ENCODE measurements at regions not wholly inside any gene's neighbourhood (a gene's known extent, or its start where the extent isn't known, plus 50 kb on each side); places are given as distances from the start of the nearest gene placed in this dataset.
A peak's percentile ranks its signal among the peaks of the same experiment; 100 is the strongest.

GRCh38 chr7:138257459-138258196, 181.4 kb downstream of the AKR1D1 start:
- no peak for DNase-seq (ENCODE audit: low spot score)

GRCh38 chr7:138258197-138258559, 181.9 kb downstream of the AKR1D1 start:
- Histone ChIP-seq H3K9ac (ENCODE audit: low read depth, low read length, poor library complexity) (no peak overlapping the region), H2AK5ac (ENCODE audit: low read depth, low read length) (no peak overlapping the region), H2BK120ac (ENCODE audit: low read depth, low read length) (no peak overlapping the region), H3K4ac (ENCODE audit: low read length) (no peak overlapping the region), H3K9me3 (replicated peaks in 1 of 2; ENCODE audit: control insufficient read depth in 2 of 2, insufficient read depth in 1 of 2, low read depth in 1 of 2, low read length in 2 of 2) (peaks cover 0 to 26% of the 10 kb centered on the region in 2 donors), H3K23ac (ENCODE audit: low read depth, low read length, poor library complexity) (no peak overlapping the region), H3K4me2 (ENCODE audit: insufficient read depth, low read length, poor library complexity, severe bottlenecking) (no peak overlapping the region), H3K27ac (replicated peaks; ENCODE audit: low read length) (no peak overlapping the region), H2AFZ (ENCODE audit: low read length) (peak overlapping the region; percentile 30), H2BK15ac (ENCODE audit: low read length) (no peak overlapping the region), H3K79me1 (ENCODE audit: low read depth, low read length) (no peaks in the 10 kb centered on the region), H3K36me3 (replicated peaks in 1 of 2; ENCODE audit: control insufficient read depth in 2 of 2, insufficient read depth in 2 of 2, low read length in 2 of 2) (no peaks in the 10 kb centered on the region), H4K91ac (ENCODE audit: low read depth, low read length, poor library complexity) (no peak overlapping the region), H3K4me3 (ENCODE audit: low read length in 2 of 2) (no peak overlapping the region), H3K18ac (ENCODE audit: low read length) (no peak overlapping the region), H4K8ac (ENCODE audit: low read depth, low read length) (no peak overlapping the region), H3K14ac (ENCODE audit: low read length) (no peak overlapping the region), H3K4me1 (ENCODE audit: control insufficient read depth in 2 of 2, insufficient read depth in 1 of 2, low read depth in 1 of 2, low read length in 2 of 2) (peaks cover 0 to 3% of the 10 kb centered on the region in 2 donors), H3K27me3 (ENCODE audit: control insufficient read depth in 3 of 3, insufficient read depth in 3 of 3, low read depth in 1 of 3, low read length in 3 of 3) (no peaks in the 10 kb centered on the region), H2BK12ac (ENCODE audit: low read length) (no peak overlapping the region), H2BK5ac (ENCODE audit: low read length) (no peak overlapping the region)
- no CpG with 5 or more reads among the region's 3 CpGs for WGBS, 2 donors (ENCODE audit: extremely low coverage in 2 of 2, insufficient read length in 2 of 2, insufficient replicate concordance in 1 of 2)
- no peak for DNase-seq (ENCODE audit: low spot score)

More at GRCh38 chr7:138257459-138258196, 181.4 kb downstream of the AKR1D1 start:
- no peak overlapping the region for H3K18ac ChIP-seq (ENCODE audit: low read length)
- H2BK120ac ChIP-seq (ENCODE audit: low read depth, low read length): no peak overlapping the region
- H4K8ac ChIP-seq (ENCODE audit: low read depth, low read length): no peak overlapping the region
- H3K9me3 ChIP-seq (replicated peaks in 1 of 2; ENCODE audit: control insufficient read depth in 2 of 2, insufficient read depth in 1 of 2, low read depth in 1 of 2, low read length in 2 of 2): peaks cover 0 to 26% of the 10 kb centered on the region in 2 donors
- no peak overlapping the region for H3K4ac ChIP-seq (ENCODE audit: low read length)
- H3K14ac ChIP-seq (ENCODE audit: low read length): no peak overlapping the region
- H3K4me1 ChIP-seq (ENCODE audit: control insufficient read depth in 2 of 2, insufficient read depth in 1 of 2, low read depth in 1 of 2, low read length in 2 of 2): peaks cover 0 to 3% of the 10 kb centered on the region in 2 donors
- H2AFZ ChIP-seq (ENCODE audit: low read length): peak overlapping the region; percentile 30
- no peak overlapping the region for H2AK5ac ChIP-seq (ENCODE audit: low read depth, low read length)
- no peak overlapping the region for H4K91ac ChIP-seq (ENCODE audit: low read depth, low read length, poor library complexity)
- no CpG with 5 or more reads among the region's 10 CpGs for WGBS, 2 donors (ENCODE audit: extremely low coverage in 2 of 2, insufficient read length in 2 of 2, insufficient replicate concordance in 1 of 2)
- no peak overlapping the region for H3K4me2 ChIP-seq (ENCODE audit: insufficient read depth, low read length, poor library complexity, severe bottlenecking)
- H3K4me3 ChIP-seq (ENCODE audit: low read length in 2 of 2): no peak overlapping the region
- no peaks in the 10 kb centered on the region for H3K36me3 ChIP-seq (replicated peaks in 1 of 2; ENCODE audit: control insufficient read depth in 2 of 2, insufficient read depth in 2 of 2, low read length in 2 of 2)
- no peak overlapping the region for H3K23ac ChIP-seq (ENCODE audit: low read depth, low read length, poor library complexity)
- H2BK12ac ChIP-seq (ENCODE audit: low read length): no peak overlapping the region
- no peaks in the 10 kb centered on the region for H3K79me1 ChIP-seq (ENCODE audit: low read depth, low read length)
- H2BK15ac ChIP-seq (ENCODE audit: low read length): no peak overlapping the region
- H2BK5ac ChIP-seq (ENCODE audit: low read length): no peak overlapping the region
- no peak overlapping the region for H3K27ac ChIP-seq (replicated peaks; ENCODE audit: low read length)
- no peak overlapping the region for H3K9ac ChIP-seq (ENCODE audit: low read depth, low read length, poor library complexity)
- H3K27me3 ChIP-seq (ENCODE audit: control insufficient read depth in 3 of 3, insufficient read depth in 3 of 3, low read depth in 1 of 3, low read length in 3 of 3): no peaks in the 10 kb centered on the region

GRCh38 chr7:138259675-138260074, 183.4 kb downstream of the AKR1D1 start:
- no peak overlapping the region for H3K4me2 ChIP-seq (ENCODE audit: insufficient read depth, low read length, poor library complexity, severe bottlenecking)
- no peak overlapping the region for H2BK5ac ChIP-seq (ENCODE audit: low read length)
- H2BK15ac ChIP-seq (ENCODE audit: low read length): no peak overlapping the region
- no peak overlapping the region for H2AK5ac ChIP-seq (ENCODE audit: low read depth, low read length)
- no peak overlapping the region for H3K23ac ChIP-seq (ENCODE audit: low read depth, low read length, poor library complexity)
- H3K79me1 ChIP-seq (ENCODE audit: low read depth, low read length): no peaks in the 10 kb centered on the region
- H3K27ac ChIP-seq (replicated peaks; ENCODE audit: low read length): no peak overlapping the region
- no peak overlapping the region for H2BK12ac ChIP-seq (ENCODE audit: low read length)
- no peaks in the 10 kb centered on the region for H3K27me3 ChIP-seq (ENCODE audit: control insufficient read depth in 3 of 3, insufficient read depth in 3 of 3, low read depth in 1 of 3, low read length in 3 of 3)
- H3K9ac ChIP-seq (ENCODE audit: low read depth, low read length, poor library complexity): no peak overlapping the region
- DNase-seq (ENCODE audit: low spot score): no peak
- peak overlapping the region; percentile 73 for H2AFZ ChIP-seq (ENCODE audit: low read length)
- no peak overlapping the region for H3K14ac ChIP-seq (ENCODE audit: low read length)
- H4K91ac ChIP-seq (ENCODE audit: low read depth, low read length, poor library complexity): no peak overlapping the region
- peaks cover 0 to 20% of the 10 kb centered on the region in 2 donors for H3K9me3 ChIP-seq (replicated peaks in 1 of 2; ENCODE audit: control insufficient read depth in 2 of 2, insufficient read depth in 1 of 2, low read depth in 1 of 2, low read length in 2 of 2)
- no peak overlapping the region for H4K8ac ChIP-seq (ENCODE audit: low read depth, low read length)
- H2BK120ac ChIP-seq (ENCODE audit: low read depth, low read length): no peak overlapping the region
- H3K4ac ChIP-seq (ENCODE audit: low read length): no peak overlapping the region
- H3K18ac ChIP-seq (ENCODE audit: low read length): no peak overlapping the region
- peaks cover 0 to 3% of the 10 kb centered on the region in 2 donors for H3K4me1 ChIP-seq (ENCODE audit: control insufficient read depth in 2 of 2, insufficient read depth in 1 of 2, low read depth in 1 of 2, low read length in 2 of 2)
- no peak overlapping the region for H3K4me3 ChIP-seq (ENCODE audit: low read length in 2 of 2)
- WGBS, 2 donors (ENCODE audit: extremely low coverage in 2 of 2, insufficient read length in 2 of 2, insufficient replicate concordance in 1 of 2): no CpG with 5 or more reads among the region's 3 CpGs
- no peaks in the 10 kb centered on the region for H3K36me3 ChIP-seq (replicated peaks in 1 of 2; ENCODE audit: control insufficient read depth in 2 of 2, insufficient read depth in 2 of 2, low read length in 2 of 2)

- Histone ChIP-seq H2BK5ac (ENCODE audit: low read length) (no peak overlapping the region), H3K27ac (replicated peaks; ENCODE audit: low read length) (no peak overlapping the region), H2BK12ac (ENCODE audit: low read length) (no peak overlapping the region), H2BK15ac (ENCODE audit: low read length) (no peak overlapping the region), H3K4me1 (ENCODE audit: control insufficient read depth in 2 of 2, insufficient read depth in 1 of 2, low read depth in 1 of 2, low read length in 2 of 2) (no peaks in the 10 kb centered on the region), H3K36me3 (replicated peaks in 1 of 2; ENCODE audit: control insufficient read depth in 2 of 2, insufficient read depth in 2 of 2, low read length in 2 of 2) (no peaks in the 10 kb centered on the region), H4K91ac (ENCODE audit: low read depth, low read length, poor library complexity) (peak overlapping the region; percentile 19), H3K14ac (ENCODE audit: low read length) (no peak overlapping the region), H3K4me3 (ENCODE audit: low read length in 2 of 2) (no peak overlapping the region), H4K8ac (ENCODE audit: low read depth, low read length) (no peak overlapping the region), H3K23ac (ENCODE audit: low read depth, low read length, poor library complexity) (no peak overlapping the region), H3K27me3 (ENCODE audit: control insufficient read depth in 3 of 3, insufficient read depth in 3 of 3, low read depth in 1 of 3, low read length in 3 of 3) (no peaks in the 10 kb centered on the region), H3K9ac (ENCODE audit: low read depth, low read length, poor library complexity) (no peak overlapping the region), H3K4ac (ENCODE audit: low read length) (no peak overlapping the region), H2AK5ac (ENCODE audit: low read depth, low read length) (no peak overlapping the region), H3K79me1 (ENCODE audit: low read depth, low read length) (no peaks in the 10 kb centered on the region), H2BK120ac (ENCODE audit: low read depth, low read length) (no peak overlapping the region), H3K4me2 (ENCODE audit: insufficient read depth, low read length, poor library complexity, severe bottlenecking) (no peak overlapping the region), H3K18ac (ENCODE audit: low read length) (peak overlapping the region; percentile 61), H3K9me3 (replicated peaks in 1 of 2; ENCODE audit: control insufficient read depth in 2 of 2, insufficient read depth in 1 of 2, low read depth in 1 of 2, low read length in 2 of 2) (no peaks in the 10 kb centered on the region), H2AFZ (ENCODE audit: low read length) (peak overlapping the region; percentile 6)
- WGBS, 2 donors (ENCODE audit: extremely low coverage in 2 of 2, insufficient read length in 2 of 2, insufficient replicate concordance in 1 of 2): no CpG with 5 or more reads among the region's 6 CpGs
- no peak for DNase-seq (ENCODE audit: low spot score)
These were observed 191.7 kb downstream of the AKR1D1 start for GRCh38 chr7:138267934-138268333.

Data from neuronal stem cell (in vitro differentiated cells).